ENCODE measurements at regions not wholly inside any gene's neighbourhood (a gene's known extent, or its start where the extent isn't known, plus 50 kb on each side); places are given as distances from the start of the nearest gene placed in this dataset.

- DNase-seq: peak in 1 of 42 donors; percentile 19
- intact Hi-C loops (cut with DNase I): no loop called here
Observed at GRCh38 chr5:10173716-10174115, 76.0 kb downstream of the ATPSCKMT start.

- intact Hi-C loops (cut with DNase I): no loop called here
- DNase-seq: no peak
Observed at GRCh38 chr5:10172247-10172646, 77.4 kb downstream of the ATPSCKMT start.

GRCh38 chr5:10169359-10169758, 80.3 kb downstream of the ATPSCKMT start:
- DNase-seq: no peak
- intact Hi-C loops (cut with DNase I): no loop called here

- DNase-seq: no peak
- intact Hi-C loops (cut with DNase I): no loop called here
Observed at GRCh38 chr5:10168254-10168653, 81.4 kb downstream of the ATPSCKMT start.

GRCh38 chr5:10167806-10168205, 81.9 kb downstream of the ATPSCKMT start:
- intact Hi-C loops (cut with DNase I): no loop called here
- no peak for DNase-seq

- no peak for DNase-seq
- intact Hi-C loops (cut with DNase I): no loop called here
Observed at GRCh38 chr5:10166392-10166791, 83.3 kb downstream of the ATPSCKMT start.

GRCh38 chr5:10162468-10162867, 87.2 kb downstream of the ATPSCKMT start:
- DNase-seq: no peak
- intact Hi-C loops (cut with DNase I): no loop called here

- intact Hi-C loops (cut with DNase I): no loop called here
- no peak for DNase-seq
Observed at GRCh38 chr5:10161778-10162177, 87.9 kb downstream of the ATPSCKMT start.

- intact Hi-C loops (cut with DNase I): no loop called here
- no peak for DNase-seq
Observed at GRCh38 chr5:10160241-10160640, 89.4 kb downstream of the ATPSCKMT start.

- DNase-seq: no peak
- intact Hi-C loops (cut with DNase I): no loop called here
Observed at GRCh38 chr5:10158886-10159285, 90.8 kb downstream of the ATPSCKMT start.

- no peak for DNase-seq
- intact Hi-C loops (cut with DNase I): no loop called here
Observed at GRCh38 chr5:10157085-10157669, 92.5 kb downstream of the ATPSCKMT start.

GRCh38 chr5:10155897-10156667, 93.6 kb downstream of the ATPSCKMT start:
- DNase-seq: no peak
- intact Hi-C loops (cut with DNase I): no loop called here

- no peak for DNase-seq
- intact Hi-C loops (cut with DNase I): no loop called here
Observed at GRCh38 chr5:10153808-10154537, 95.7 kb downstream of the ATPSCKMT start.

- DNase-seq: peak in 1 of 42 donors; percentile 10
- intact Hi-C loops (cut with DNase I): no loop called here
Observed at GRCh38 chr5:10153394-10153793, 96.3 kb downstream of the ATPSCKMT start.

- intact Hi-C loops (cut with DNase I): no loop called here
- DNase-seq: peak in 1 of 42 donors; percentile 24
Observed at GRCh38 chr5:10151656-10152055, 98.0 kb downstream of the ATPSCKMT start.

GRCh38 chr5:10149911-10150310, 99.8 kb downstream of the ATPSCKMT start:
- peak in 1 of 42 donors; percentile 32 for DNase-seq
- intact Hi-C loops (cut with DNase I): no loop called here

GRCh38 chr5:10145923-10146401, 103.7 kb downstream of the ATPSCKMT start:
- intact Hi-C loops (cut with DNase I): no loop called here
- peak in 2 of 42 donors; percentile 34 to 39 for DNase-seq

GRCh38 chr5:10144040-10144439, 105.6 kb downstream of the ATPSCKMT start:
- DNase-seq: peak in 1 of 42 donors; percentile 25
- intact Hi-C loops (cut with DNase I): no loop called here

- peak in 1 of 42 donors; percentile 31 for DNase-seq
- intact Hi-C loops (cut with DNase I): no loop called here
Observed at GRCh38 chr5:10140195-10140973, 109.3 kb downstream of the ATPSCKMT start.

All from head of caudate nucleus (tissue), 42 donors.